Keratinocyte (primary cell): ENCODE measurements at regions not wholly inside any gene's neighbourhood (a gene's known extent, or its start where the extent isn't known, plus 50 kb on each side); places are given as distances from the start of the nearest gene placed in this dataset.
A peak's percentile ranks its signal among the peaks of the same experiment; 100 is the strongest.
"Not testable (repeated sequence)": the region's sequence is repeated elsewhere in the genome, so short reads cannot be mapped to it uniquely, and the experiment has no call there.

Source experiments
- DNase-seq: peaks from one replicate; pipeline ENCODE4 v3.0.0-alpha.2; 2011; ENCODE audit warnings: low read depth, missing footprints, low spot score
- FAIRE-seq: peaks from 2 replicates; lab custom pipeline; 2011; peaks lifted over from hg19 to GRCh38; lab: Jason Lieb, UNC
- H2AFZ ChIP-seq: 2 replicates; pipeline ENCODE4 v1.6.0; 2012; ENCODE audit warnings: low read length, control low read depth, inconsistent platforms; ENCODE audit not compliant: control insufficient read depth
- H3K27ac ChIP-seq: 2 replicates; pipeline ENCODE4 v1.5.1; 2011; ENCODE audit warnings: low read length; ENCODE audit not compliant: control insufficient read depth, insufficient read depth
- H3K27me3 ChIP-seq: 3 replicates; pipeline ENCODE4 v1.6.0; 2011; ENCODE audit warnings: low read length; ENCODE audit not compliant: control insufficient read depth, insufficient read depth; ENCODE audit errors: extremely low read depth
- H3K36me3 ChIP-seq, 2 experiments: 2 replicates in 1 of 2; 3 replicates in 1 of 2; pipeline ENCODE4 v1.5.1; 2011; ENCODE audit warnings: low read length in 2 of 2, mild to moderate bottlenecking in 1 of 2; ENCODE audit not compliant: control insufficient read depth in 2 of 2, insufficient read depth in 2 of 2; ENCODE audit errors: extremely low read depth in 1 of 2
- H3K4me1 ChIP-seq: 3 replicates; pipeline ENCODE4 v1.5.1; 2011; ENCODE audit warnings: low read length; ENCODE audit not compliant: control insufficient read depth, insufficient read depth; ENCODE audit errors: extremely low read depth
- H3K4me2 ChIP-seq: 3 replicates; pipeline ENCODE4 v1.6.0; 2011; ENCODE audit warnings: low read depth, low read length; ENCODE audit not compliant: control insufficient read depth, insufficient read depth; ENCODE audit errors: extremely low read depth
- H3K4me3 ChIP-seq, 3 experiments: fragments of 200-600 bp in 1 of 3; sonication (generic) in 1 of 3; 2 replicates in 2 of 3; 3 replicates in 1 of 3; pipeline ENCODE4 v1.5.1; 2011 to 2016; ENCODE audit warnings: low read length in 3 of 3, mild to moderate bottlenecking in 3 of 3, control low read depth in 2 of 3, inconsistent platforms in 1 of 3, low read depth in 1 of 3, mixed read lengths in 1 of 3, mixed run types in 1 of 3, moderate library complexity in 1 of 3; ENCODE audit not compliant: control insufficient read depth in 2 of 3, insufficient read depth in 2 of 3; ENCODE audit errors: extremely low read depth in 1 of 3
- H3K79me2 ChIP-seq: 2 replicates; pipeline ENCODE4 v1.6.0; 2012; ENCODE audit warnings: low read length; ENCODE audit not compliant: control insufficient read depth, insufficient read depth
- H3K9ac ChIP-seq: 3 replicates; pipeline ENCODE4 v1.6.0; 2011; ENCODE audit warnings: low read length; ENCODE audit not compliant: control insufficient read depth, insufficient read depth; ENCODE audit errors: extremely low read depth
- H3K9me1 ChIP-seq: 3 replicates; pipeline ENCODE4 v1.6.0; 2011; ENCODE audit warnings: low read length; ENCODE audit not compliant: control insufficient read depth, insufficient read depth; ENCODE audit errors: extremely low read depth
- H3K9me3 ChIP-seq: 2 replicates; pipeline ENCODE4 v1.5.1; 2012; ENCODE audit warnings: low read depth, low read length; ENCODE audit not compliant: control insufficient read depth
- H4K20me1 ChIP-seq: 3 replicates; pipeline ENCODE4 v1.6.0; 2011; ENCODE audit warnings: low read length; ENCODE audit not compliant: control insufficient read depth, insufficient read depth; ENCODE audit errors: extremely low read depth
- CTCF ChIP-seq, 3 experiments: IDR thresholded peaks in 1 of 3; conservative IDR thresholded peaks in 1 of 3; optimal IDR thresholded peaks in 1 of 3; 2 replicates in 2 of 3; 3 replicates in 1 of 3; pipeline versions ENCODE3 to v1.5.1; 2011; ENCODE audit warnings: low read length in 3 of 3, mild to moderate bottlenecking in 3 of 3, moderate library complexity in 2 of 3, control low read depth in 1 of 3, inconsistent platforms in 1 of 3; ENCODE audit not compliant: insufficient read depth in 2 of 3; ENCODE audit errors: extremely low read depth in 1 of 3
- EZH2 ChIP-seq: IDR thresholded peaks from one replicate; pipeline ENCODE4 v1.6.1; 2012; ENCODE audit warnings: inconsistent platforms, mild to moderate bottlenecking, low read length, moderate library complexity
- dilution Hi-C: fragments of 300-500 bp; cut with MboI; formaldehyde crosslinking; loops from one replicate; pipeline ENCODE4 v1.7.0; 2020; ENCODE audit warnings: low sequenced_read_pairs; ENCODE audit not compliant: extremely low pct_ligation_motif_present

DNA sequence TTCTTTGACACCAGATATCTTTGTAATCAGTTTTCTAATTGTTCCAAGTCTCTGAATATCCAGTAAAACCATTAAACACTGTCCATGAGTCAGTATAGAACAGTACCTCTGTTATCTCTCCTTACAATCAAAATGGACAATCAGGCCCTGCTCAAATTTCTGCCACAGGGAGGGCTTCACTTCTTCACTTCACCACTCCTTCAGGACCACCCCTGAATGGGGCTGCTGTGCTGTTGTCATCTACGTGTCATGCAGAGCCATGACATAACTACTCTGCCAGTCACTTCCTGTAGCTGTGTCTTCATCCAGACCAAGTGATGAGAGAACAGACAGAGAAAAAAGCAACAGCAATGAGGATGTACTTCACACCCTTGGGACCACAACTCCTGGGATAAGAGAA, 116.9 kb downstream of the TANC2 start:
- no peak overlapping the region for H3K9ac ChIP-seq

GRCh38 chr17:63086483-63087185, 120.6 kb downstream of the TANC2 start:
- Histone ChIP-seq H3K36me3 (no peaks in the 10 kb centered on the region), H3K9me3 (no peaks in the 10 kb centered on the region), H3K27me3 (no peaks in the 10 kb centered on the region), H3K79me2 (peaks cover 62% of the 10 kb centered on the region), H3K9ac (no peak overlapping the region), H4K20me1 (peaks cover 3% of the 10 kb centered on the region), H3K9me1 (no peaks in the 10 kb centered on the region), H3K4me1 (peaks cover 22% of the 10 kb centered on the region), H3K27ac (no peak overlapping the region), H3K4me2 (no peak overlapping the region), H2AFZ (no peak overlapping the region), H3K4me3 (no peak overlapping the region)
- dilution Hi-C loops, result no loop called here
- TF ChIP-seq EZH2 (no peak), CTCF (optimal IDR thresholded peaks at IDR 0.05 in 1 of 3, IDR thresholded peaks at IDR 0.05 in 1 of 3, conservative IDR thresholded peaks at IDR 0.05 in 1 of 3; ENCODE audit: extremely low read depth in 1 of 3, insufficient read depth in 2 of 3, low read length in 3 of 3) (no peak)
- no peak for FAIRE-seq
- DNase-seq, result no peak

More for the DNA sequence above, 116.9 kb downstream of the TANC2 start:
- Histone ChIP-seq H3K4me3 (no peak overlapping the region), H4K20me1 (peaks cover 3% of the 10 kb centered on the region), H2AFZ (no peak overlapping the region), H3K9me1 (no peaks in the 10 kb centered on the region), H3K4me2 (no peak overlapping the region), H3K79me2 (peaks cover 72% of the 10 kb centered on the region), H3K27ac (peak overlapping the region; percentile 5), H3K36me3 (no peaks in the 10 kb centered on the region), H3K9me3 (no peaks in the 10 kb centered on the region), H3K4me1 (peaks cover 31% of the 10 kb centered on the region), H3K27me3 (no peaks in the 10 kb centered on the region)
- DNase-seq (no peak), FAIRE-seq (peak; percentile 79)
- TF ChIP-seq EZH2 (no peak), CTCF (optimal IDR thresholded peaks at IDR 0.05 in 1 of 3, IDR thresholded peaks at IDR 0.05 in 1 of 3, conservative IDR thresholded peaks at IDR 0.05 in 1 of 3; ENCODE audit: extremely low read depth in 1 of 3, insufficient read depth in 2 of 3, low read length in 3 of 3) (no peak)
- dilution Hi-C loops, result no loop called here

- H3K27me3 ChIP-seq, H3K9ac ChIP-seq, H3K4me2 ChIP-seq, dilution Hi-C loops, H3K36me3 ChIP-seq, H3K27ac ChIP-seq, FAIRE-seq, H3K9me1 ChIP-seq, H2AFZ ChIP-seq, H4K20me1 ChIP-seq, H3K4me3 ChIP-seq, DNase-seq, H3K9me3 ChIP-seq: not testable (repeated sequence)
- Histone ChIP-seq H3K79me2 (peaks cover 66% of the 10 kb centered on the region), H3K4me1 (peaks cover 23% of the 10 kb centered on the region)
Measured at GRCh38 chr17:63090358-63091114, 124.5 kb downstream of the TANC2 start.
